Right lobe of liver (tissue), 4 donors: ENCODE measurements at regions not wholly inside any gene's neighbourhood (a gene's known extent, or its start where the extent isn't known, plus 50 kb on each side); places are given as distances from the start of the nearest gene placed in this dataset.

ENCODE experiments used
- CTCF ChIP-seq, 4 donors: fragments of 200-600 bp in 3 of 4; fragments of 450-650 bp in 1 of 4; IDR thresholded peaks; one replicate each; pipeline versions ENCODE4 v1.5.1 to v1.8.0; 2016 to 2022; ENCODE audit warnings: antibody characterized with exemption in 4 of 4, mild to moderate bottlenecking in 2 of 4
- POLR2A ChIP-seq: fragments of 450-650 bp; IDR thresholded peaks from one replicate; pipeline ENCODE4 v1.6.1; 2017; ENCODE audit warnings: antibody characterized with exemption, mild to moderate bottlenecking
- donor health status: DM: no; HTN: no; CAD: no.
- donor health status: DM: no; HTN: no; CAD: no.
- donor health status: DM: no; HTN: yes; CAD: no.

- TF ChIP-seq POLR2A (no peak), CTCF (IDR thresholded peaks at IDR 0.05) (no peak)
Observed at GRCh38 chr5:124798890-124799289, 52.5 kb upstream of the ZNF608 start.
